ENCODE measurements at regions not wholly inside any gene's neighbourhood (a gene's known extent, or its start where the extent isn't known, plus 50 kb on each side); places are given as distances from the start of the nearest gene placed in this dataset.
"Not testable (repeated sequence)": the region's sequence is repeated elsewhere in the genome, so short reads cannot be mapped to it uniquely, and the experiment has no call there.

- TF ChIP-seq CTCF (conservative IDR thresholded peaks at IDR 0.05); ZFX (IDR thresholded peaks at IDR 0.05): not testable (repeated sequence)
Measured at GRCh38 chr10:87302132-87302531, 55.4 kb upstream of the NUTM2D start.

Data from C4-2B (cell line).